HG03039 (cell line): ENCODE measurements at regions not wholly inside any gene's neighbourhood (a gene's known extent, or its start where the extent isn't known, plus 50 kb on each side); places are given as distances from the start of the nearest gene placed in this dataset.
"Not testable (repeated sequence)": the region's sequence is repeated elsewhere in the genome, so short reads cannot be mapped to it uniquely, and the experiment has no call there.

Source experiments
- ATAC-seq: cut with Tn5 transposase; IDR thresholded peaks from one replicate; pipeline ENCODE4 v1.9.1; 2021; ENCODE audit warnings: mild to moderate bottlenecking, moderate library complexity; ENCODE audit not compliant: unreplicated experiment

- peak; percentile 87 for ATAC-seq
Observed at GRCh38 chr1:101128211-101128727, 102.7 kb upstream of the DPH5 start.

DNA sequence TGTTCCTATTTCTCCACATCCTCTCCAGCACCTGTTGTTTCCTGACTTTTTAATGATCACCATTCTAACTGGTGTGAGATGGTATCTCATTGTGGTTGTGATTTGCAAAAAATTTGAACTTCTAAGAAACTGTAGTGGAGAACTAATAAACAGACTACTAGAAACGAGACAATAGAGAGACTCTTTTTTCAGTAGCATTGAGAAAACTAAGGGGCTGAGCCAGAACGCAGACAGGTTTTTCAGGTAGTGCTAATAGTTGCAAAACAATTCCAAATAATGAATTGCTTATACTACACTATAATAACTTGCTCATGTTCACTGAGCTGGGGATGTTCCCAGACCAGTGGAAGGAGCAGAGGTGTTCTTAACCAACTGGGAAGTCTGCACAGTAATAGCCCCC, 98.8 kb upstream of the DPH5 start:
- ATAC-seq, result no peak

- not testable (repeated sequence) for ATAC-seq
Observed at GRCh38 chr1:101123904-101124303, 98.3 kb upstream of the DPH5 start.

GRCh38 chr1:101122452-101123166, 97.0 kb upstream of the DPH5 start:
- peak; percentile 94 for ATAC-seq

- no peak for ATAC-seq
Observed at GRCh38 chr1:101121975-101122374, 96.4 kb upstream of the DPH5 start.

- ATAC-seq, result no peak
Observed at GRCh38 chr1:101121504-101121903, 95.9 kb upstream of the DPH5 start.

GRCh38 chr1:101120868-101121267, 95.3 kb upstream of the DPH5 start:
- ATAC-seq, result no peak

- no peak for ATAC-seq
Observed at GRCh38 chr1:101119289-101119688, 93.7 kb upstream of the DPH5 start.

DNA sequence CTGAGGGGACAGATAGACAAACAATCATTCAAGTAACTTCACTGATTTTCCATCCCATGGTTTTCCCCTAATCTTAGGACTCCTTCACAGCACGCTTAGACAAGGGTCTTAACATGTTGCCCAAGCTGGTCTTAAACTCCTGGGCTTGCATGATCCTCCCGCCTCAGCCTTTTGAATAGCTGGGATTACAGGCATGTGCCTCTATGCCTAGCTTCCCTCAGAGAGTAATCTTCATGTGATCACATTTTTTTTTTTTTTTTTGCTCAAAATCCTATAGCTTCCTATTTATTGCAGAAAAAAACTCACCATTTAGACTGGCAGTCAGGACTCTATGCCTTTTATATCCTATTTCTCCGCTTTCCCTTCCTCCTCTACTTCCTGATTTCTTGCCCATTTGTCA, 90.4 kb upstream of the DPH5 start:
- ATAC-seq, result no peak

- ATAC-seq, result no peak
Observed at GRCh38 chr1:101115112-101115511, 89.5 kb upstream of the DPH5 start.

- not testable (repeated sequence) for ATAC-seq
Observed at GRCh38 chr1:101114128-101114527, 88.5 kb upstream of the DPH5 start.

DNA sequence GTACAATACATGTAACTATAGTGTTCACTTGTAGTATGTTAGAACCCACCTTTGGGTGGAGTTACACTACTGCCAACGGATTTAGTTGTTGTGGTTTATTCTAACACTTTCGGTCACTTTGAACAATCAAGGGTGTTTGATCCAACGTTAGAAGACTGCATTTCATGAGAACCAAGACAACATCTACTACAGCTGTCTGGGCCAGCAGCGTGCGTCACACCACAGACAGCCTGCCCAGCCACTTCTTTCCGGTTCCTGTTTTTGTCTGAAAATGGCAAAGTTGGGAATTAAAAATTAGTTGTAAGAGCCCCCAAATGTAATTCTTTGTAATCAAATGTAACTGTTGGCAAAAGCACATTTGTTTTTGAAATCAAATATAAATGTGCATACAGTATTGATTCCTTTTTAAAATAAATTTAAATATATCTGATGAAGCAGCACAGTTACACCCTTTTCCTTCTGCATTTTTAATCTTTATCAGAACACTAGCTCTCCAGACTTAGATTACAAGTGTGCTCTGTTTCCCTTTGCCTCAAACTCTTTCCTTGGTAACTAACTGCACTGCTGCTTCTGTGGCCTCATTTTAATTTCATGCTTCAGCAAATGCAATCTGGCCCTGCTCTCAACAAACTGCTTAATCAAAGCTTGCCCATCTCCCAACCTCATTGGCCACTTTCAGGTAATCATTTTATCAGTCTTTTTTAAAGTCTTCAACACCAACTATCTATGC, 86.6 kb upstream of the DPH5 start:
- ATAC-seq, result peak; percentile 89

DNA sequence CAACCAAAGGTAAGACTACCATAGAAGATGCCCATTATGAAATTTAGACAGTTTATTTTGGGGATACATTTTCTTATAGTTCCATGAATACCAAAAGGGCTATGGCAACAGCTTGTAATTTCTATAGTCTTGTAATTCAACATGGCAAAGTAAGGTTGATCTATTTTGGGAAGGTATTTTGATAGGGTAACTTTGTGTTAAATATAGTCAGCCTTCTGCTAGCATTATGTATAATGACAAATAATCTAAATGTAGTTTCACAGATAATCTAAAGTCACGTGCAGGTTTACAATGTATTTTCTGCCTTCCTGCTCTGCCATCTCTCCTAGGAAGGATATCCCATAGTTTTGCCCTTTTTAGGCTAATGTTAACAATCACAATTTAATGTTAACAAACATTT, 85.9 kb upstream of the DPH5 start:
- no peak for ATAC-seq

GRCh38 chr1:101109791-101110190, 84.2 kb upstream of the DPH5 start:
- ATAC-seq, result no peak

- ATAC-seq, result no peak
Observed at GRCh38 chr1:101108111-101108500, 82.5 kb upstream of the DPH5 start.

DNA sequence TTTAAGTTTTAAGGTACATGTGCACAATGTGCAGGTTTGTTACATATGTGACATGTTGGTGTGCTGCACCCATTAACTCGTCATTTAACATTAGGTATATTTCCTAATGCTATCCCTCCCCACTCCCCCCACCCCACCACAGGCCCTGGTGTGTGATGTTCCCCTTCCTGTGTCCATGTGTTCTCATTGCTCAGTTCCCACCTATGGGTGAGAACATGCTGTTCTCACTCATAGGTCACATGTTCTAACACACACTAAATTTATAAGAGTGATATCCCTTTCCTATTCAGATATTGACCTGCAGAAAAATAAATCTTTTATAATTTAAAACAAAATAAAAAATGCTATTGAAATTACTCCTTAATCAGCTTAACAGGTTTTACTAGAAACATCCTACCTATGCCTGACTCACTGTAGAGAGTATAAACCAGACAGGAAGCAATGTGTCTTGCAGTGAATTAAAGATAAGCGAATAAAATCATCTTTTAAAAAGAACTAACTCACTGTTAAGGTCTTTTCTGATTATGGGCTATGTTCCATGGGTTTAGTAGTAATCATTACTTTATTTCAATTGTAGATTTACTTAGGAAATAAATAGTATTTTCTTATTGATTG, 82.0 kb upstream of the DPH5 start:
- ATAC-seq, result no peak

DNA sequence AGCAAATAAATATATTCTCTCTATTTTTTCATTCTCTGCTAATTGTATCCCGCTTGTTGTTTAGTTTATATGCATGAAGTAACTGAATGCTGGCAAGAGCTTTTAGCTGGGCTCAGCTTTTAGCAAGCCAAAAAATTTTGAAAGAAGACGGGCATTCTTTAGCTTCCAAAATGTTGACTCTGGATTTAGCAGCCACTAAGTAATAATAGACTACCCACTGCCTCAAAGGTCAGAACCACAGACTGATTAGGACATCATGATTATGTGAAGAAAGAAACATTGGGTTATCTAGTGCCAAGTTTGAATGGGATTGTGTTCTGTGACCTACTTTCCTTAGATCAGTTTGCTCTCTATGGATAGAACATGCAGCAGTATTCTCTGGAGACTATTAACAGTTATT, 80.3 kb upstream of the DPH5 start:
- no peak for ATAC-seq

GRCh38 chr1:101102426-101103156, 77.0 kb upstream of the DPH5 start:
- ATAC-seq, result no peak

DNA sequence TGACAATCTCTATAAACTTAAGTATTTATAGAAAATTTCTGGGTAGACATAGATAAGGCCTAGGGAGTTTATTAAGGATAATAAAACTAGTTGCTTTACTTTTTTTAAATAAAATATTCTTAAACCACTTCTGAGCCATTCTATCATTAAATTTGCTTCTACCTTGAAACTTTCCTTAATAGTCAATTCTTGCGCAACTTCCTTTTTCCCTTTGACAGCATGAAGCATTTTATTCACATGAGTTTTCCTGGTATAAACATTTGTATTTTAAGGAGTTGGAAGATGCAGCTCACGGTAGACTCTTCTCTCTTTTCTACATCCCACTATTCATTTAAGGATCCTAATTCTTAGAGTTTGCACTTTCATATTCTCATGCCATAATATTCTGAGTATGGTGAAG, 75.8 kb upstream of the DPH5 start:
- ATAC-seq, result no peak

GRCh38 chr1:101100674-101101073, 75.1 kb upstream of the DPH5 start:
- ATAC-seq, result no peak

DNA sequence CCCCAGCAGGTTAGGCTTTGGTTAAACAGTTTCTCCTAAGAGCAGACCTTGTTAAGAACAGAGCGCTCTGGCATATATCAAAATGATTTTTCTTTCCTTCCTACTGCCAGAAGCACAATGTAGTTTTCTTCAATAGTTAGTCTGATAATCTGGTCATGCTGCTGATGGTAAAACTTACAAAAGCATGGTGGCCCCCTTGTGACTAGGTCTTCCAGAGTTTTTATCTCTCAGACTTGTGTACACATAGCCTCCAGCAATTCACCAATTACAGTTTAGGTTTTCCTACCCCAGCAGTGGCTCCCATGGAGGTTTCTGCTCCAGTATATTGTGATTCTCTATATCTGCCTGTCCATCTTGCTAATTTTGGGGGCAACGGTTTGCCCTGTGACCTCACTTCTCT, 73.3 kb upstream of the DPH5 start:
- ATAC-seq, result no peak
